ENCODE measurements at regions not wholly inside any gene's neighbourhood (a gene's known extent, or its start where the extent isn't known, plus 50 kb on each side); places are given as distances from the start of the nearest gene placed in this dataset.

DNA sequence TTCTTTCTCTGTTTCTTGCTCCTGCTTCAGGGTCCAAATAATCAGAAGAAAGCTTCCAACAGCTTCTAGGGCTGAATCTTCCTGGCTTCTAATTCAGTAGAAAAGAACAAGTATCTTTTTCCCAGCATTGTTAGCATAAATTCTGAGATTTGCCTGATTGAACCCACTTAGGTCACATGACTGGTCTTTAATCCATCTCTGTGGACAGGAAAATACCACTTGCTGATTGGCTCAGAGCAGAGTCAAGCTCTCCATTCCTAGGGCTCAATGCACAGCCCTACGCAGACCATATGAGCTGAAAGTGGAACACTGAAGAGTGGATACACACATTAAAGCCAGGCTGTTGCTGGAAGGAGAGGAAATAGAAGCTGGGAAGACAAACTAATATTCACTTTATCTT is 99.6 kb upstream of the RPL34 start:
- no peak for DNase-seq

DNA sequence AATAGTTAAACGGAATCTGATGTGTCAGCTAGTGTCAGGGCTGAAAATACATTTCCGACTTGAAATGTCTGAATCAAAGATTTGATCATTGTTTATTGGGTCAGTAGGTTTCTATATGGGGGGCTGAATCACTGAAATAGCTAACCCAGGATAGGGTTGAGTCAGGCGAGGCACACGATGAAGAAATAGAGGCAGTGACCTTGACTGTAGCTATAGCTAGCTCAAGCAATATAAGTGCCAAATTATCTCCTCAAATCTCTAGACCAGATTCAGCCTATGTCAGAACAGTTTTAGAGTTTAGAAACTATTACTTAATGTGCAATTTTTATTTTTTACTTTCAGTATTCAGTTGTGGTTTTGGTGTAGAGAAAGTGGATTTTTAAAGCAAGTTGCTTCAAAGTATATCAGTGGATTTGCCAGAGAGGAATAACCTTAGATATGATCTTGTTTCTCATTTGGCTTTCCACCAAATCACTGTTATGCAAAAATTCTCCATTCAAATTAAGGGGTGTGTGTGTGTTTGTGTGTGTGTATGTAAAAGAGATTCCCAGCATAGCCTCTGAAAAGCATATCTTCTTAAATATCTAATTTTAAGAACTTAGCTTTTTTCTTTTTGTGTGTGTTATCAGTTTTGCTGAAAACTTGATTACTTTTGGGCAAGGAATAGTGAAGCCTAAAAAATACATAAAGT is 100.3 kb upstream of the RPL34 start:
- no peak for DNase-seq

DNA sequence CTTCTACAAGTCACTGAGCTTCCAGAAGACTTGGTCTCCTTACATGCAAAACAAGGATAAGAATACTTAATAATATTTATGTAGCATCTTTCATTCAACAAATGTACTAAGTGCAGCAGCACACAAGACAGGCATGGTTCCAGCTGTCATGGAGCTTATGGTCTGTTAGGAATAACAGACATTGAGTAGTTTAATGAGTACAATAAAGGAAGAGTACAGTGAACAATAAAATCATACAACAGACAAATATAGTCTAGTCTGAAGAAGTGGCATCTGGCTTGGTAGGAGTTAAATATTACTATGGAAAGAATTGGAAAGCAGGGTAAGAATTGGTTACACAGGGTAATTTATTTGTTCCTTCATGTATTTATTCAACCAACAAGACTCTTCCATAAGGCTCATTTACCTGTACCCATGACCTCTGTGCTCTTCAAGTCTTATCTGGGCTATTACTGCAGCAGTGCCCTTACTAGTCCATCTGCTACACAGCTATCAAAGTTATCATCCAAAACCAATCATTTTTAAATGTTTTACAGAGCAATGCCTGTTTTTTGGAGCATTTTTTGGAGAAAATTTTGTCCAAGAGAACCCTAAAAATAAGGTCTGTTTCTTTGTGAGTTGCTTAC is 101.1 kb upstream of the RPL34 start:
- DNase-seq = no peak

DNA sequence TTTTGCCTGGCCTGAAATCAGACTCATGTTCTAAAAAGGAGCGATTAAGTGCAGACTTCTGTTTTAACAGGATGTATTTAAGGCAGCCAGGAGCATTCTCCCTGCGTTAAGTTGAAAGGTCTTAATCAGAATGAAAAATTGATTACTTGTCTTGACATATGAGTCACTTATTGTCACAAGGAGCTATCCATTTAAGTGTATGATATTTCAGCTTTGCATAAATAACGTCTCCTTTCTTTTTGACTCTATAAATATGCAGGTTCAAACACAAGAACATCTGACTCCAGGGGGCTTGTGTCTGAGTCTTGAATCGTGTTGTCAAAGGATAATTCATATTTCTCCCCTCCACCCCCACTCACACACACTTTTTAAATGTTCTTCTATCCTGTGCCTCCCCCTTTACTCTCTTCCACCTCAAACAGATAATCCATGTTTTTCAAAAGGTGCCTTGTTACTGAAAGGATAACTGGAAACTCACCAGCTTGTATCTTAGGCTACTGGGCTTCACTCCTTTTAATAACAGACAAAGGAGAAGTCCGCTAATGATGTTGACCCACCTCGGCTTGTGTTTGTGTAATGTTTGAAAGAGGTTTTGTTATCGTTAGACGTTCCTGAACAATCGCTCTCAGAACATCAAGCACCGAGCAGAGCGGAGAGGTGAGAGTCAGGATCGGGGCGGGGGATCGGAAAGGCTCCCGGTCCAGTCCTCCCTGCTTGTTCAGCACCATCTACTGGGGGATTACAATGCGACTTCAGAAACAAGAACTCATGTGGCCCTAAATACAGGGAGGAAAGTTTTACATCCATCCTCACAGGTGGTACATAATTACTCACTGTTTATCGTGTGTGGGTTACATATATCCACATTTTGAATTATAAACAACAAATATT is 107.5 kb upstream of the RPL34 start:
- no peak for DNase-seq

DNA sequence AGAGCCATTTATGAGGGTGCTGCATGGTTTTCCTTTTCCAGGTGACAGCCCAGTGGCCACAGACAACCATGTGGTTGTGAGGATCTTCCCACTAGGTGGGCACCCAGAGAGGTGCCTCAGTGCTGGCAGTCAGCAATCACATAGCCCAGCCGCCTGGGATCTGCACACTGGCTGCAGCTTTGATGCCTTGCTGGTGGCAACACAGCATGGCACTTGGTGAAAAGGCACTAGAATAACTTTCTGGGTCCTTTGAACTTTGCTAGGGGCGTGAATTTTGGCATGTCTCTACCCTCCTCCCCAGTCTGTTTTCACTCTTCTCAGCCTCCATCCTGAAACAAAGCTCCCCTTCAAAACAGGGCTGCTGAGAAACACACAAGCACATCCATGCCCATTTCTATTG is 108.8 kb upstream of the RPL34 start:
- no peak for DNase-seq

DNA sequence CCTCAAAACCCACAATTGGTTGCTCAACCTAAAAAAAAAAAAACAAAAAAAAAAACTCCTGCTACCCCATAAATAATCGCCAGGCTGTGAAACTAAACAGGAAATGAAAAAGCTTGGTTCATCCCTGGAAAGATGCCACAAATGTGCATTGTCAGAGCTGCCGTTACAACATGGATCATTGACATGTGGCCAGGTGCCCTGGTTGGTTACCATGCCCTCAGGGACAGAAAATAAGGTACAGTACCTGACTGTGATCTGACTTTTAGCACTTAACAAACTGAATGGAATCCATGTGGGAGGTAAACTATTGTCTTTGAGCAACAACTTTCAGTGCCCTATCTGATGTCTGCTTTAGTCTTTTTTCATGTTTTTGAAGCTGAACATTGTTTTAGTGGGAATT is 118.0 kb upstream of the RPL34 start:
- DNase-seq = no peak

DNA sequence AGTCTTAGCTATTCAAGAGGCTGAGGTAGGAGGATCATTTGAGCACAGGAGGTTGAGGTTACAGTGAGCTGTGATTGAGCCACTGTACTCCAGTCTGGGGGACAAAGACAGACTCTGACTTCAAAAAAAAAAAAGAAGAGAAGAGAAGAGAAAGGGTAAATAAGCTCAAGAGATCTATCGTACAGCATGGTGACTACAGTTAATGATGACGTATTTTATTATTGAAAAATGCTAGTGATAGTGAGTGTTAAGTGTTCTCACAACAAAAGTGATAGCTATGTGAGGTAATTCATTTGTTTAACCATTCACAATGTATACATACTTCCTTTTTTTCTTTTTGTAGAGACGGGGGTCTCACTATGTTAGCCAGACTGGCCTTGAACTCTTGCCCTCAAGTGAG is 121.5 kb upstream of the RPL34 start:
- DNase-seq = no peak

DNA sequence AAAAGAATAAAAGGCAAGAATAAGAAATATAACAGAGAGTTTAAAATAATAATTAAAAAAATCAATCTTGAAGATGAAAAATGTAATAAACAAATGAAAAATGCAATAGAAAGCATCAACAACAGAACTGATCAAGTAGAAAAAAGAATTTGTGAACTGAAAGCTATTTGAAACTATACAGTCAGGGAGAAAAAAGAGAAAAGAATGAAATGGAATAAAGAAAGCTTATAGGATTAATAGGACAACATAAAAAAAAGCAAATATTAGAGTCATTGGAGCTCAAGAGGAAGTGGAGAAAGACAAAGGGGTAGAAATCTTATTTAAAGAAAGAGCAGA is 126.8 kb upstream of the RPL34 start:
- no peak for DNase-seq

DNA sequence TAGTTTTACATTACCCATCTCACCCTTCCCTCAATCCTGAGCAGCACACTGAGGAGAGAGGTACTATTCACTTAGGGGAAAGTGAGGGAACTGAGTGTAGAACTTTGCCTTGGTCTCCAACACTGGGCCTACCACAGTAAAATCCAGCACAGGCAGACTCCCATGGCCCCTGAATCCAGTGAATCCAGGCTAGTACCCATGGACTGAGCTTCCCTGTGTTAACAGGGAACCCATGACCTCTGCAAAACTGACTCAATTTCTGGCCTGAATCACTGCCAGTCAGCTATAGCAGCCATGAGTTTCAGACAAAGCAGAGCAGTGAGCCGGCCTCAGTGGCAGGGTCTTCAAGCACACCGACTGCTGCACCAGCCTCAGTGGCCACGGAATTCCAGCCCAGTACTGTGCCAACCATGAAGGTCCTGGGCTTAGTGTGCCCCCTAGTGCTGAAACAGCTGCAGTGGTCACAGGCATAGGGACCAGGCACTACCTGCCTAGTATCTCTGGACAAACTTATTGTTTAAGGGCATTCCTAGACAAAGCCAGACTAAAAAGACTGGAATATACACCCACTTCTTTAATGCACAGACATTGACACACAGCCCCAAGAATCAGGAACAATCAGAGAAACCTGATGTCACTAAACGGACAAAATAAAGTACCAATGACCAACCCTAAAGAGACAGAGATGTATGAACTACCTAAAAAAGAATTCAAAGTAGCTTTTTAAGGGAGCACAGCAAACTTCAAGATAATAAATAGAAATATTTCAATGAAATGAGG is 127.4 kb upstream of the RPL34 start:
- DNase-seq = no peak

DNA sequence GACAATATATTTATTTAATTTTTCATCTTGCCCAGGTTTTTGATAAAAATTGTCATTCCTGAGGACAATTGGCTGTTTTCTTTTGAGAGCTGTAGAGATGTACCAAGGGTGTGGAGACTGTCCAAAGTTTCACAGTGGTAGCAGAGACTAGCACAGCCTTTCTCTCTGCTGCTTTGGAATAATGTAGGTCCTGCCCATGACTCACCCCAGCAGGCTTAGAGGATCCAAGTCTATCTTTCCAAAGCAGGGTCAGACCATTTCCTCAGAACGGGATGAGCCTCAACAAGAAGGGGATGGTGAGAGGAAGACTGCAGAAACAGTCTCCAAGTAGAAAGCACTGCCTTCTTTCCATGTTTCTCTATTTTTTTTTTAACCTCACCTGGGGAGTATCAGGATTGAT is 131.5 kb upstream of the RPL34 start:
- no peak for DNase-seq

DNA sequence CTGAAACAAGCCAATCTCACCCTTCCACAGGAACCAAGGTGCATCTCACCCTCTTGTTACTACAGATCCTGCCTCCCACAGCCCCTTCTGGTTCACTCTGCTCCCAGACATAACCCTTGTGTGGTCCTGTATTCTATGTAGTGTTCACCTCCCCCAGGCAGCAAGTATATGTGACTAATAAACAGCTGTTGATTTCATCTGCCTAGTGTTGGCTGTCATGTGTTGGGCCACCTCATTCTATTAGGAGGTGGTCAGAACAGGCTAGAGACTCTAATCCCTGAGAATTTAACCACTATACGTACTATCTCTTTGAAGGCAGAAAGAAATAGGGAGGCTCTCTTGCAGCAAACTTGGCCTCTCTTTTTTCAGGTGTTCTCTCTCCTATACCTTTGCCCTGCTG is 134.3 kb upstream of the RPL34 start:
- DNase-seq = no peak

DNA sequence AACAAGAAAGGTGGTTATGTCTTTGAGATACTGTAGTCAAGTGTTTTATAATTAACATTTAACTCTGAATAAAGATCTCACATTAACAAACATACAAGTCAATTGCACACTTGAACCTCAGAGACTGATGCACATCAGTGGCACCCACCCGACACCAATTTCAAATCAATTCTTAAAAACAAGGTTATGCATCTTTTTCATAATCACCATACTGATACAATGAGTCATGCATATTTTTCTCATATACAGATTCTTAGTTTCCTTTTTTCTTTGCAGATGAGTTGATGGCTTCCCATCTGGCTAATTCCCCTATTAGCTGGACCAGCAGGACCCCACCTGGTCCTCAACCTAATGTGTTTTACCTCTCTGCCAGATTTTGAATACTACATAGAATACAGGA is 136.2 kb upstream of the RPL34 start:
- DNase-seq = no peak

DNA sequence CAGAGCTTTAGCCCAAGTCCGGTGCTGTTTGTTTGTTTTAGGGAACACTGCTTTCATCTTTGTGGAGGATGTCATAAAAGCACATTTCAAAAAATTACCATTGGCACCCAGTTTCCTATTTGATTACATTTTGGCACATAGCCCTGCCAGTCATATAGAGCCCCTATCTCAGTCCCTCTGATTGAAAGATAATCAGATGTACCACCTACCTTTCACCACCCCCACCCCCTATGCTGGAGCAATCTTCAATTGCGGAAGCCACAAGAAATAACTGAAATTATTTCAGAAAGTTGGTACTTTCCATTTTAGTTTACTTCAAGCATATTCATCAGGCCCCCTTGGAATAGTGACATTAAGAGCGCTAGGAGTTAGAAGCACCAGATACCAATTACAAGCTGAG is 136.7 kb upstream of the RPL34 start:
- no peak for DNase-seq

DNA sequence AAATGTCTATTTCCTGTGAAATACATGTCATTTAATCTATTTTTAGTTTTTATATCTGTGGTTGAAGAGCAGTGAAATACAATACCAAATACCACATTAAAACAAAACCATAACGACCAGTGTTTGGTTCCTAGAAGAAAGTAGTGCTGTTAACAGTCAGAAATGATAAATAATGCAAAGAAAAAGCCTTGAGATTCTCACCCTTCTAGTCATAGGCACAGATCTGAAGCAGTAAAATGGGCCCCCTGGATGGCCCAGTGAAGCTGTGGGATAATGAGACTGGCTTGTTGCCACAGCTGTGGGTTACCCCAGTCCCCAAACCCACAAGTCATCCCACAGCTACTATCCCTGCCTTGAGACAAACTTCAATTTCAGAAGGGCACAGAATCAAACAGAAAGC is 137.3 kb upstream of the RPL34 start:
- DNase-seq = no peak

DNA sequence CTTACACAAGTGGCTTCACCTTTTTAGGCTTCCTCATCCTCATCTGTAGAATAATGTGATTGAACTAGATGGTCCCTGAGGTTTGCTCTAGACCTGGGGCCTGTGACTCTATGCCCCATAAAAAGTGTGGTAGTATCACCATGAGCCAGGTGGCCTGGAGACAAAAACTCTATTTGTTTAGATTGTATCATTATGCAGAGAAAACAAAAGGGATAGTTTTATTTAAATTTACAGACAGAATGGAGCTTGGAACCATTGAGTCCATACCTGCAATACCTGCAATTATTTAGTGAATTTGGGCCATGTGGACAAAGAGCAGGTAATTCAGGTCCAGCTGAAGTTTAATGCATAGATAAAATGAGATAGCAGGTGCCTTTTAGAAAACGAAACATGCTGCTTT is 139.5 kb upstream of the RPL34 start:
- DNase-seq = no peak

DNA sequence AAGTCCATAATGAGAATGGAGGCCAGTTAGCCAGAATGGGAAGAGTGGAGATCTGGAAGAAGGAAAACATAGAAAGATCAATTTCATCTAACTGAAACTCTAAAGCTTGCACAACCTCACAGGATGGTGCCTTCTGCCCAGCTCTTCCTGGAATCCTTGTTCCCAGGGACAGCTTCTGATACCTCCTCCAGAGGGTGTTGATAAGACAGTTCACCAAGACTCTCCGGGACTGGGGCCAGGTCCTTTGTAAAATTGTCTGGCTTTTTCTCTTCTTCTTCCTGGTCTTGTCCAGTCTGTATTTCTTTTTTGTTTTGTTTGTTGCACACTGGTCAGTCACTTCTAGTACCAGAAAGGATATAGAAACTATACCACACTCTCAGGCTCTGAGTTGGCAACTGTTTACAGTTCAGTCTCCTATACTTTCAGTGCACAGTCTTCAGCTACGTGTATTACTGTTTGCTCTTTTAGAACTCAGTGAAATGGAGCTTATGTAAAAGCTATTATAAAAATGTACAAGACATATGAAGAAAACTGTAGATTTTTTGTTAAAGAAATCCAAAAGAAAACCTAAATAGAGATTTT is 142.8 kb upstream of the RPL34 start:
- no peak for DNase-seq

DNA sequence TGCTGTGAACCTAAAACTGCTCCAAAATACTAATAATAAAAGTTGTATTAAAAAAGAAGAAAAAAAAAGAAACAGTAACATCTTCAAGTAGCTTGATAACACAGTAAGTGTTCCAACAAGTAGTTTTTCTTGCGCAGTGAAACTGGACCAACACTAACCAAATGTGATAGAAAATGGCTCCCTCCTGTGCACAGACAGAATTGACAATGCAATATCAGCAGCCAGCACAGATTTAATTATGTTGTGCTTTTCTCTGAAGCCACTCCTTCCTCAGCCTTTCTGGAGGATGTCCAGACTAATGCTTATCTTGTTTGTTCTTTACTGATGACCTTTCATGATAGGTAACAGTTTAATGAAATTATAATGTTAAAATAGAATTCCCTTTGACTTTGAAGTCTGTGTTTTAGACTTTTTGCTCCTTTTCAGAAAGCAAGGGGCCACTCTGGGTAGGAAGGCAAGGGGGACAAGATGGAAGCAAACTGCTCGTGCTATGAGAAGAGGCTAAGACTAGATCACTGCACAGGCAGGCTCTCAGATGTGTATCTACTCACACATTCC is 147.1 kb upstream of the RPL34 start:
- no peak for DNase-seq

DNA sequence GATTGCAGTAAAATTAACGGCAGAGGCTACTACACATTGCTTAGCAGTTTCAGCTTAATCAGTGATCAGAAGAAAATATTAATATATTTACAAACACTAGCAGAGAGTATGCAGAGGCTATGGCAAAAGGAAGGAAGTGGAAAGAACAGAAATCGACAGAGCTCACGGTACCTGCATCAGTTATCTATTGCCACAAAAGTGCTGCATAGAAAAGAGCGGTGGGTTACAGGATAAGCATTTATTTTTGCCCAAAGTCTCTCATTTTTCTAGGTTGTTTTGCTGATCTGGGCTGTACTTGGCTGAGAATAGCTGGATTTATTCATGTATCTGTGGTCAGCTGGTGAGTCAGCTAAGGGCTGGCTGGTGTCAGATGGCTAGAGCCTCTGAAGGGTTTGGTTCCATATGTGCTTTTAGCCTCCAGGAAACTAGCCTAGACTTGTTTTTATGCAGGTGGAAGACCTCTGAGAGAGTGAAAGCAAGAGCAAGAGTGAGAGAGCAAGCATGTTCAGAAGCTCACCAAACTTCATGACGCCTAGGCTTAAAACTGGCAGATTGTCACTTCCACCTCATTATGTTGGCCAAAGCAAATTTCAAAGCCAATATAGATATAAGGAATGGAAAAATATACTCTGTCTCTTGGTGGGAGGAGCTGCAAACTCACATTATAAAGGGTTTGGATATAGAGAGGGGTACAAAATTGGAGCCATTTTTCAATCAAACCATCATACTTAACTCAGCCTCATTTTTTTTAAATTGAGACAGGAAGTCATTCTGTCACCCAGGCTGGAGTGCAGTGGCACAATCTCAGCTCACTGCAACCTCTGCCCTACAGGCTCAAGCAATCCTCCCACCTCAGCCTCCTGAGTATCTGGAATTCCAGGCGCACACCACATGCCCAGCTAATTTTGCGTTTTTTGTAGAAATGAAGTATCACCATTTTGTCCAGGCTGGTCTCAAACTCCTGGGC is 153.2 kb upstream of the RPL34 start:
- DNase-seq = no peak

DNA sequence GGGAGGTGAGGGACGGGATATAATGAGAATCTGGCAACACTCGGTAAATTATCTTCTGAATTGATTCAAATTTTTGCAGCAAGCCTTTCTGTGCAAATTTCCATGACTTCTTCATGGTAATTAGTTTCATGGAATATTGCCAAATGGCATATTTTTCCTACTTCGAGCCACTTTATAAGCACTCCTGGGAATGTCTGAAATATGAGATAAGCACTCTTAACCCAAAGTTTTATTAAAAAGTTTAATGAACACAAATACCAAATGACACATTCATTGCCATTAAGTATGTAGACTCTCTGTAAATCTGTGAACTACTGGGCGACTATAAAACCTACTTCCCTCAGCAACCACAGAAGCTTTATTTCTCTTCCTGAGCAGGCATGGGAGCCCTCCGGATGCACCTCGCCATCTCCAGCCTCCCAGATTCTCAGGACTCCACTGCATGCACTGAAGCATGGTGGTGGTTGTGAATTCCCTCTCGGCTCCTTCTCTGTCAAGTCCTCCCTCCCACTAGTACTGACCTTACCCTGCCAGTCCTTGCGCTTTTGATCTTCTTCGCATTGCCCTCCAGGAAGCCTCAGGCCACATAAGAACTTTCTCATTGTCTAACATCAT is 154.4 kb upstream of the RPL34 start:
- DNase-seq = no peak

DNA sequence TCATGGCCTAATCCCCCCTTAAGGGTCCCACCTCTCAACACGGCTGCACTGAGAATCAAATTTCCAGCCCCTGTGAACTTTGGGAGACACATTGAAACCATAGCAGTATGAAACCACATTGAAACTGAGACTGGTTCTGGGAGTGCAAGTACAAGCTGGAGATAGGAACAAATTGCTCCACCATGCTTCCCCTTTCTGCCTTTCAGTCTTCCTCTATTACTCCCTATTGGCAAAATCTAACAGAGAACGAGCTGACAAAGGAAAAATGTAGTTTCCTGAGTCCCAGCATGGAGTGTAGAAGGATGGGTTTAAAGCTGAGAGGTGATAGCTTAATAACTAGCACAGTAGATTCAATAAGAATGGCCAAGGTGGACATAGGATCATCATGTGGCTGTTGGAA is 161.7 kb upstream of the RPL34 start:
- DNase-seq = peak in 1 of 2 donors; percentile 17

DNA sequence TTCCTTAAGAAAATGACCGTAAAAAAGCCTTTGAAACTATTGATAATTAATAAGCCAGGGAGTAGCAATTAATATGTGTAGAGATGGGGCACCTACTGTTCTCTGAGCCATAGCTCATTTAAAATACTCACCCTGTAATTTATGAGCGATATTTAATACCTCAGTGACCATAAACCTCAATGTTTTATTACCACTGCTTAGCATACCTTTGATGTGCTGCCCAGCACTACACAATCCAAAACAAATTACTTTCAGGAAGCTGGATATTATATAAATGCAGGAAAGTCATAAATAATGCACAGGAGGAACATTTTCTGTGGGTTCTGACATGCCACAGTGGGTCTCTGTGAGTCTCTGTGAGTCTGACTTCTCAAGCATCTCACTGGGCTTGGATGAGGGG is 166.1 kb upstream of the RPL34 start:
- no peak for DNase-seq

All from inflammatory macrophage (primary cell).